CD4-positive, alpha-beta T cell treated with Interleukin-12 subunit alpha and Interleukin-12 subunit beta, for 1 hour (primary cell): ENCODE measurements at regions not wholly inside any gene's neighbourhood (a gene's known extent, or its start where the extent isn't known, plus 50 kb on each side); places are given as distances from the start of the nearest gene placed in this dataset.
"Not testable (repeated sequence)": the region's sequence is repeated elsewhere in the genome, so short reads cannot be mapped to it uniquely, and the experiment has no call there.

ENCODE experiments used
- DNase-seq: peaks from one replicate; pipeline ENCODE4 v3.0.0-alpha.2; 2020

DNA sequence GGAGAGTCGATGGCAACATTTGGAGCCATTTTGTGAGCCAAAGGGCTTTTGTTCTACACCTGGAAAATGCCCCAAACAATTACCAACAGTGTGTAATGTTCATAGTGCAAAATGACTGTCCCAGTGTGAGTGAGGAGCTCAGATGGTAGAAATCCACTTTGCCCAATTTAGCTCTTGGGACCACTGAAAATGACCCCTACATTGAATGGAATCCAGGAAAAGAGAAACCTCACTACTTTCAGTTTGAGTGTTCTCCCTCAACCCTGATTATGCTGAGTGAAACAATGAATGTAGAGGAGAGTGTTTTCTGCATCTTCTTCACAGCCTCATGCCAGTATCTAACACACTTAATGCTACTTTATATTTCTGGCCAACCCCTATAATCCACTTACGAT is 84.9 kb upstream of the NRN1 start:
- DNase-seq, result no peak

DNA sequence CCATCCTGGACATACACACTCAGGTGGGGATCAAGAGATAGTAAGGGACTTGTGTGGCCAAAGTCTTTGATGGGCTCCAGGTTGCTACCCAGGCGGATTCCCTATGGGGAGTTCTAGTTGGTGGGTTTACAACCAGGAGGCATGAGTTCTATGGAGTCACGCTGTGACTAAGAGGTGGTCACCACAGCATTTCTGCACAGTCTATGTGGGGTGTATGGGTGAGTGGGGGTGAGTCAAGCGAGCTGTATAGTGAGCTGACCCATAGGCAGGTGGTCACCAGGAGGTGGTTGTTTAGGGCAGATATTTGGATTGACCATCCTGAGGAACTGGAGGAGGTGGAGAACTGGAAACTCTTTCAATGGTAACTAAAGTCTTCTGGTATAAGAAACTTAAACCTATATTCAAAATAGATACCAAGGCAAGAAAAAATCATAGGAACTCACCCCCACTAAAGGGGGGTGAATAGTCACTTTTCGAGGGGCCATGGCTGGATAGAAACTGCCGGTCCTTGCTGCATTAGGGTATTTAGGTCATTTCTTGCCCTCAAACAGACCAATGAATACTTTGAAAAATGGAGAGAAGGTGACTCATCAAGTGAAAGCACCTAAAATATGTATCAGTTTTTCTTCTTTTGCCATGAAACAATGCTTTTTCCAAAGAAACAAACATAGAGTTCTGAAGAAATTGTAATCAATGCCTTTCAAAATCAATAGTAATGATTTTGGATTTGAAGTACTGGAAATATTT is 84.3 kb upstream of the NRN1 start:
- DNase-seq, result no peak

DNA sequence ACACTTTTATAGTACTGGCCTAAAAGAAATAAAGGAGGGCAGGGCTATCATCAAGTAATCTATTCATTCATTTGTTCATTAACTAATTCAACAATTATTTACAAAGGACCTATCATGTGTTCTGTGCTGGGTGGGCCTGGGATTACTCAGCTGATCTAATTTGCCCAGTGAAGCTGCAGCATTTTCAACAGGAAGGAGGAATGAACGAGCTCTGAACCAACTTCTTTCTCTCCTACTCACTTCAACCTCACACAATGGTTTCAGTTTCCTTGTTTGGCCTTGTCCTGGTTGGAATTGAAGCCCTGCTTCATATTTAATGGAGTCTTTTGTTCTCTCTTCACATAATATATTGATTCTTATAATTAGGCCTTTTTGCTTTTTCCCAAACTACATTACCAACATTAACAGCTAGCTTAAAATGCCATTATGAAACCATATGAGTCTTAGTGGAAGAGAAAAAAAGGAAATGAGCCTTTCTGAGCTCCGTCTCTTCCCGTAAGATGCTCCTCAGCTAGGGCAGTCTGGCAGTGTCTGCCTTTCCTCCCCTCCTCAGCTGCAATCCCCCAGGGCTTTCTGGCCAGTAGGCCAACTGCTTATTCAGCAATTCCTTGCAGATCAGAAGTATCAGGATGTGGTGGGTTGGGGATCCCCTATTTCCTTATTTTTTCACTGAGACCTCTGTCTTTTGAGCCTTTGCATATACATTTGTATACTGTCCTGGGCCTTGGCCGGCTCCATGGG is 79.4 kb upstream of the NRN1 start:
- DNase-seq, result no peak

DNA sequence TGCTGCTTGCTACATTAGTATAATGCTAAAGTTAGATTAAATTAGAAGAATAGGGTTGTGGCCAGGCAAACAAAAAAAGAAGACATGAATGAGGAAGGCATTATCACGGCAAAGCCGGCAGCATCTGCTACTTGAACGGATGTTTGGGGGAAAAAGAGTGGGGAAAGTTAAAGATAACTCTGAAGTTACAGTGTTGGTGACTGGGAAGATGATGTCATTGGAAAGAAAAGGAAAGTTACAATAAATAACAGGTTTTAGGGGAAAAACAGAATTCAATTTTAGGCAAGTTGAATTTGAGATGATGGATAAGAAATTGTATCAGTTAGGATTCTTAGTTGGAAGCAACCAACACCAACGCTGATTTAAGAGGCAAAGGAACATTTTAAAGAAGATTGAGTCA is 74.2 kb upstream of the NRN1 start:
- DNase-seq, result no peak

DNA sequence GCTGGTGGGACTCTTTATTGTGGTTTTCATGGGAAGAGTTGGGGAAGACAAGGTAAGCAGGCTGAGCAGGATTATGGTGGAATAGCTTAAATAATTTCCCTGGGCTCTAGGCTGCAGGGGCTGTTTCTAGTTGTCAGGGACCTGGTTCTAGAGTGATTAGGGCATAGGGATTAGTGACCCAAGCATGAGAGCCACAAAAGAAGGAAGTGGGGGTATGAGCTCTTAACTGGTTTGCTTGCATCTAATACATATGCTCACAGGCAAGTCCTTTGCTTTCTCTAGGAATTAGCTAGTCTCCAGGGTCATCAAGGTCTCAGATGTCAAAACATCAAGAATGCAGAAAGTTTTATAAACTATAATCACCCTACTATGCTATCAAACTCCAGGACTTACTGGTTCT is 67.5 kb upstream of the NRN1 start:
- no peak for DNase-seq

DNA sequence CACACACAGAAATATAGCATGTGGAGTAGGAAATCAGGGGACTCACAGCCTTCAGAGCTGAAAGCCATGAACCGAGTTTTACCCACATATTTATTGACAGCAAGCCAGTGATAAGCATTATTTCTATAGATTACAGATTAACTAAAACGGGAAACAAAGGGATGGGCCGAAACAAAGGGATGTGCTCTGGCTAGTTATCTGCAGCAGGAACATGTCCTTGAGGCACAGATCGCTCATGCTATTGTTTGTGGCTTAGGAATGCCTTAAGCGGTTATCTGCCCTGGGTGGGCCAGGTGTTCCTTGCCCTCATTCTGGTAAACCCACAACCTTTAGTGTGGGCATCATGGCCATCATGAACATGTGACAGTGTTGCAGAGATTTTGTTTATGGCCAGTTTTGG is 61.4 kb upstream of the NRN1 start:
- not testable (repeated sequence) for DNase-seq

DNA sequence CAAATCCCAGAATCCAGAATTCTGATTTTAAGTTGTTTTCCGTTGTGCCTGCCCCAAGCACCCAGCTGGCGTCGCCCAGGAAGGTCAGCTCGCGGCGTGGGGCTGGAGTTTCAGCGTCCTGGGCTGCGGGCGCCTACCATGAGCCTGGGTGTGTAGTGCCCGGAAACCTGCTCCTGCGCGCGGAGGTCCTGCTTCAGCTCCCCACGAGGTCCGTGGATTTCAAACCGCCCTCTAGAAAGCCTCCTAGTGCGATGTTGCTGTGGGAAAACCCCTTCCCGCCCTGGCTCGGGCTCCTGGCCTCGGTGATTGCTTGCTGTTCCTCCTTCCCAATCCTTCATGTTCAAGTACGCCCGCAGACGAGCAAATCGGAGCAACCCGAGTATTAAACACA is 51.3 kb upstream of the NRN1 start:
- no peak for DNase-seq

DNA sequence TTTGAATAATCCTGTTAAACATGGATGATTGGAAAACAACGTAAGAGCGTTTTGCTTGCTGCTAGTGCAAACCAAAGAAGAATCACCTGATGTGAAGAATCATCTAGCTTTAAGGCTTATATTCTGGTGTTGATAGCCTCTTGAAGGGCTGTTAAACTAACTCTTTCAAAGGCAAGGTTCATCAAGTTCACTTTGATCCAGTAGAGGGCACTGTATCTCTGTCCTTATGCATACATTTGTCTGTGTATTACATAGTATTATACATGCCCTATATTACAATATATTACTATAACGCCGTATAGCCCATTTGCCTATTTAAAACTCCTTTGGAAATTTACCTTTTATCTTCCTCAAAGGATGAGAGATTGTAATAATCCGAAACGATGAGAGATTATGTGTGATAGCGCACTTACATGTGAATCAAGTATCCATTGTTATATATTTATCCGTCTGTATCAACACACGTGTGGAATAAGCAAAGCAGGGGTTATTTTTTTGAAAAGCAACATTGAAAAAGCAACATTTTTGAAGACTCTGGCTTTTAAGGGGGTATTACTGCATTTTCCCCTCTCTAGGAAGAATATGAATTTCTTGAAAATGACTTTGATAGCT is 50.8 kb upstream of the NRN1 start:
- peak; percentile 19 for DNase-seq
